GM12891 (cell line): ENCODE measurements at regions not wholly inside any gene's neighbourhood (a gene's known extent, or its start where the extent isn't known, plus 50 kb on each side); places are given as distances from the start of the nearest gene placed in this dataset.

ENCODE experiments used
- DNase-seq: peaks from one replicate; pipeline ENCODE4 v3.0.0; 2011; ENCODE audit warnings: low spot score; ENCODE audit not compliant: insufficient read length
- FAIRE-seq: peaks from 2 replicates; lab custom pipeline; 2011; peaks lifted over from hg19 to GRCh38; lab: Jason Lieb, UNC
- PAX5 ChIP-seq: IDR thresholded peaks from 2 replicates; pipeline ENCODE4 v1.6.1; 2011; ENCODE audit warnings: low read length, moderate library complexity, mild to moderate bottlenecking; ENCODE audit not compliant: insufficient read depth, severe bottlenecking
- POLR2A ChIP-seq: IDR thresholded peaks from 2 replicates; pipeline ENCODE4 v1.6.1; 2011; ENCODE audit warnings: low read depth, low read length, control low read depth
- POLR2AphosphoS5 ChIP-seq: IDR thresholded peaks from 2 replicates; pipeline ENCODE4 v1.6.1; 2011; ENCODE audit warnings: low read depth, low read length, control low read depth
- POU2F2 ChIP-seq: IDR thresholded peaks from 2 replicates; pipeline ENCODE4 v1.6.1; 2011; ENCODE audit warnings: low read depth, mild to moderate bottlenecking, control low read depth, low read length, moderate library complexity
- SPI1 ChIP-seq: IDR thresholded peaks from 2 replicates; pipeline ENCODE4 v1.6.1; 2011; ENCODE audit warnings: low read depth, low read length, control low read depth
- TAF1 ChIP-seq: IDR thresholded peaks from 2 replicates; pipeline ENCODE4 v1.6.1; 2011; ENCODE audit warnings: low read depth, low read length, control low read depth

DNA sequence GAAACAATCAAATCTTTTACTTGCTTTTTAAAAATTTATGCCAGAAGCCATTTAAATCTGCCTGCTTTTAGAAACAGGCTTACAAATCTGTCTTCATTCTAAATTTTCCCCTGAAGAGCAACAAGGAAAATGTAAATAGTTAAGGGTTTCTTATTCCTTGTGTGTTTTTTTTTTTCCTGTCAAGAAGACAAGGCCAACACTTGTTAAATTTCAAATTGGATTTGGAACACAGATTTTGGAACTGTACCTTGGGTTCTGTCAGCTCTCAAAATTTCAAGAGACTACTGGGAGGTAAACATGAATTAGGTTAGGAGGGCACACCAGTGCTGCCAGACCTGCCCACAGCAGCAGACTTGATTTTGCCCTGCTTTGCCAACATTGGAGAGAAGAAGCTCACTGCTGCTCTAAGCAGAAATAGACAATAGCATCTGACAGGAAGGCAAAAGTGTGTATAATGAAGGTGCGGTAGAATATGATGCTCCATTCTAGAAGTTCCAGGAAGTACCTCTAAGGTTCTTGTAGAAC is 121.7 kb downstream of the NHLRC3 start:
- no peak for FAIRE-seq
- TF ChIP-seq POLR2A (no peak), POU2F2 (no peak), PAX5 (no peak), SPI1 (no peak), POLR2AphosphoS5 (no peak), TAF1 (no peak)
- DNase-seq: no peak

DNA sequence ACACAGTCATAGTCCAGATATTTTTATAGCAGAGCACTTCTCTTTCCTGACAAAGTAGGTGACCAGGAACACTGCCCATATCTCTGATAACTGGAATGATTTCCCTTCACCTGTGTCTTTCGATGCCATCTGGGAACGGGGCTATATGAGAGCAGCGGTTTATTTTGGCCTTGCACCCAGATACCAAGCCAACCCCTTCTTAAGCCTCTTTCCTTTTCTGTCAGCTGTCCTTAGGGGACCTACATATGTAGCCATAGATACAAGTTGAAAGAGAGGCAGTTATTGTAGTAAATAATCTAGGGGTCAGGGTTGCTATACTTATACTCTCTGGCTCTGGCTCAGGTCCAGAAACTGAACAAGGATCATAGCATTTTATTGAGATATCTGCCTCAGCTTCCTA is 128.8 kb downstream of the NHLRC3 start:
- TF ChIP-seq TAF1 (no peak), PAX5 (no peak), POLR2A (no peak), POLR2AphosphoS5 (no peak), SPI1 (no peak), POU2F2 (no peak)
- FAIRE-seq (no peak), DNase-seq (no peak)

DNA sequence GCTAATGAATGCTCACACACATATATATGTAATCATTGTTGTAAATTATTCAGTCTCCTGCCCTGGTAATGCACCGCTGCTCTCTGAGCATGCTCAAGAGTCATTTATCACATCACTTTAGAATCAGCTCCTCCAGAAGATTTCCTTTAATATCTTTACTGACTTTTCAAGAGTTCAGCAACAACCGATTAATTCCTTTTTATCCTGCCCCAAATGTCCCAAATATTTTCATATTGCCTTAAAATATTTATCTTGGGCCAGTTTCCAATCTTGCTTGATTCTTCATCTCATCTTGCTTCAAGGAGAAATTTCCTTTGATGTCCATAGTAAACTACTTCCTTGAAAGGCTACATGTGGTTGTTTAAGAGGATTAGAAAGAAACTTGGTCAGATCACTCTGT is 132.5 kb downstream of the NHLRC3 start:
- TF ChIP-seq SPI1: no peak
- no peak for TF ChIP-seq POLR2AphosphoS5
- TF ChIP-seq POU2F2: no peak
- TF ChIP-seq PAX5: no peak
- no peak for TF ChIP-seq POLR2A
- no peak for TF ChIP-seq TAF1
- DNase-seq: no peak
- FAIRE-seq: no peak

DNA sequence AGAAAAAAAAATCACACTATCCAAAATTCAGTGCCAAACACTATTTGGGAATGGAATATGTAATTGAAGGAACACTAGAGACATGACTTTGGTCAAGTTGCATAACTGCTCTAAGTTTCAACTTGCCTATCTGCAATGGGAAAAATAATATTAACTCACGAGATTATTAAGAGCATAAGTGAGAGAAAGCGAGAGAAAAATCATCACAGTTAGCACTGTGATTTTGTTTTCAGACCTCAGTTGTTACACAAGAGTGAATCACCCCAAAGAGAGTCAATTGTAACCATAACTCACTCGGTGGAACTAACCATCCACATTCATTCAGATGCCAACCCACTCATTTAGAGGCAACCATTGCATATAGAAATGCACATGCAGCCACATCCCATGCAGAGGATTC is 147.1 kb downstream of the NHLRC3 start:
- DNase-seq (no peak), FAIRE-seq (no peak)
- TF ChIP-seq SPI1 (no peak), POLR2AphosphoS5 (no peak)

DNA sequence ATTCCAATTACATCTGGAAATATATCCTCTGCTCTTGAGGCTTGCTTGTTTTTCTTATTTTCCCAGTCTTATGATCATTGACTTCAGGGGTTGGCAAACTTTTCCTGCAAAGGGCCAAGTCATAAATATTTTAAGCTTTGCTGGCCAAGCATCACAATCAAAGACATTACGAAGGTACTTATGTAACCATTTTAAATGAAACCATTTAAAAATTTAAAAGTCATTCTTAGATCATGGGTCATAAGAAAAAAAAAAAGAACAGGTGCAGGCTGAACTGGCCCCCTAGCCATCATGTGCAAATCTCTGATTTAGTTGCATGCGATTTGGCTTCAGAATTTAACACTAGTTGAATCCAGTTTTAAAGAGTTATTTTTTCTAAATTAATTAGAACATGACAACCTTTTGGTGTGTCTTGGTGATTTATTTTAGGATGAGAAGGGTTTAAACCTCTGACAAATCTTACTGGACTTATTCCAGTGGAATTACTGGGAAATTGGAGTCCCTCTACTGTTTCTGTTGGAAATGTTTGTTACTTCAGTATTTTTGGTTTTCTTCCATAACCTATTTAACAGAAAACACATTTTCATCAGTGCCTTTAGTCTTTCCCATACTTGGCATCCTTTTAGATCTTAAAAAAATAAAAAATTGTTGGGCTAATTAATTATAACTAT is 148.1 kb downstream of the NHLRC3 start:
- DNase-seq: no peak
- TF ChIP-seq PAX5 (no peak), POLR2A (no peak), TAF1 (no peak), POU2F2 (no peak), POLR2AphosphoS5 (no peak), SPI1 (no peak)
- no peak for FAIRE-seq

DNA sequence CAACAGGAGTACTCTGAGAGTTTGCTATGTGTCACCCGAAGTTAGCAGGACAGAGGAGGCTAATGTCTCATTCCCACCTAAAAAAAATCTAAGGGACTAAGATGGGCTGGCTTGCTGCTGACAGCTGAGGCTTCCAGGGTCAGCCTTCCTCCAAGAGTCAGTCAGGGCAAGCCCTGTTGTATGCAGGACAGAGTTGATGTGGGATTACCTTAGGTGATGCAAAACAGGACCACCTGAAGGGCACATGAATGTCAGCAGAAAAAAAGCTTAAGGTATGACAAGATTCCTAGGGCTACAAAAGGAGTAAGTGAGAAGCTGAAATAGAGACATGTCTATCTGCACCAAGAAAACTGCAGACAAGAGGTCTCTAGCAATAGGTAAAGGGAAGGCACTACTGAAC is 151.5 kb downstream of the NHLRC3 start:
- TF ChIP-seq TAF1: no peak
- TF ChIP-seq PAX5: no peak
- no peak for TF ChIP-seq SPI1
- TF ChIP-seq POU2F2: no peak
- no peak for TF ChIP-seq POLR2A
- no peak for TF ChIP-seq POLR2AphosphoS5
- no peak for DNase-seq
- no peak for FAIRE-seq

DNA sequence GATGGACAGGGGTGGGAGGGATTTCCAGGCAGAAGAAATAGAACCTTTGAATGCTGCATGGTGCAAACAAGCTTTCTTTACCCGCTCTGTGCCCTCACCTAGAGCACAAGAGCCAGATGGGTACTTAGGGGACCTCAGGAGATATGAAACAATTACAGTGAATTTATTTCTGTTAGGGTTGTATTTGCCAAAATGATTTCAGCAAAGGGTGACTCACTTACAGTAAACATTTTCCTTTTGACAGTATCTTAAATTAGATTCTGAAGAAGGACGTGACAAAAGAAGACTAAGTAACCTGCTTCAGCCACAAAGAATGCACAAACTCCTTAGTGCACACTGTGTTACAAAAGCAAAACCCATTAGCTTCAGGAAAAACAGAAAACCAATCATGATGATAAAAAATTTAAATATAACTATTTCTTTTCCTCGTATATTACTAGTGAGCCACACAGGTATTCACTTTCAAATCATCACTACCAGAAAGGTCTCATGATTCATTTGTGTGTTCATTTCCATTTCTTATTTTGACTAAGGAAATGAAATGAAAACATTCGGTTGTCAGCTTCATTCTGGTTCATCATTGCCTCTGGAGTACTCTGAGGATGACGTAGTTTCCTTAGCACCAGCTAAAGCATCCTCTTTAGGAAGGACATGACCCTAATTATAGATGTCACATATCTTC is 158.8 kb downstream of the NHLRC3 start:
- DNase-seq: no peak
- no peak for FAIRE-seq
- TF ChIP-seq POLR2A: no peak
- no peak for TF ChIP-seq PAX5
- no peak for TF ChIP-seq POLR2AphosphoS5
- TF ChIP-seq POU2F2: no peak
- no peak for TF ChIP-seq SPI1
- TF ChIP-seq TAF1: no peak

DNA sequence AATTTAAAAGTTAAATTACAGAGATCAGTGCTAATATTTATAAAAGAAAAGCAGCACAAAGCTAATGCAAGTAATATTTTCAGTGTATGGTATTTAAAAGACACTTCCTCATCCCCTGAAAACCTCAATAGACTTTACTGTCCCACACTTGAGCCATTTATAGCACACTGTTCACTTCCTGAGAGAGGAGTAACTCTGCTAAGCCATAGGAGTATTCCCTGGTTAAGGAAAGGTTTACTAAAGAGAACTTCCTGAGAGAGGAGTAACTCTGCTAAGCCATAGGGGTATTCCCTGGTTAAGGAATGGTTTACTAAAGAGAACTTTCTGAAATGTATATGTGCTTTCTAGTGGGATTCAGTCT is 159.4 kb downstream of the NHLRC3 start:
- DNase-seq (no peak), FAIRE-seq (no peak)
- TF ChIP-seq PAX5 (no peak), POLR2AphosphoS5 (no peak), POU2F2 (no peak), TAF1 (no peak), SPI1 (no peak), POLR2A (no peak)

DNA sequence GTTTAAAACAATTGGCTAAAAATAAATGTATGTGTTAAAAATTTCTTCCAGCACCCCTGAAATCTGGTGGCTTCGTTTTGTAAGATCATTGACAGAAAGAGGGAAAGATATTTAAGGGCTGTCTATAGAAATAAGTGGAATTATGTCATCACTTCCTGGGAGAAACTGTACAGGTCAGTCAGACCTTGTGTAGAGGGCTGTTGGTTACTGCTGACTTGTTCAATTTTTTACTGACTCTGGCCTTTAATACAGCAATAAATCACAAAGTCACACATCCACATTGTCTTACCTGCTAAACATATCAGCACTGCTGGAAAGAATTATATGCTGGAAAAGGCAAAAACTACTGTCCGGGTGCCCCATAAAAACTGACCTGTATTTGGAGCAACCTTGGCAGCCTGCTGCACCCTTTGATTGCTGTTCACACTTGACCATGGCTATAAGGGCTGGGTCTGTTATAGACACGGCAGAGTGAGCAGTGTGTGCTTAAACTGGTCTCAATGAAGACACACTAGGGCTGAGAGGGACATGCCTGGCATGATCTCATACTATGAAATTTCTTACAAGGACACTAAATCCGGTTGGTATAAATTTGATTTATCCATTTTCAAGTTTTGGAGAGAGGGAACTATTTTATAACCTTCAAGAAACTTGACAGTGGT is 162.1 kb downstream of the NHLRC3 start:
- TF ChIP-seq TAF1: no peak
- no peak for TF ChIP-seq POLR2A
- TF ChIP-seq PAX5: no peak
- TF ChIP-seq POLR2AphosphoS5: no peak
- no peak for TF ChIP-seq POU2F2
- no peak for TF ChIP-seq SPI1
- DNase-seq (no peak), FAIRE-seq (no peak)

DNA sequence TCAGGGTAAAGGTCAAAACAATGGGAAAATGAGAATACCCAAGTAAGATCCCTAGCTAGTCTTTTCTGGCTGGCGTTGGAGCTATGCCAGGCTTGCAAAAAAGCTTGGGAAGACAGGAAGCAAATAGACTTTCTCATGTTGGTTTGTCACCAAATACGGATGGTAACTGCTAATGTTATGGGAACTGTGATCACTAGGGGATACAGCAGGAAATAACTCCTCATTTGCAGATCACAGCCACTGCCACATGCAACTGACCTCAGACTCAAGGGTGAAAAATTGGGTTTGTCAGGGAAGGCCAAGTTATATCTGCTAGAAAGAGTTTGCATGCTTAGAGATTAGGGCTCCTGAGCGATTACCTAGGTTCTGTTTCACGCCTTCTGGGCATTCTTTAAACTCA is 162.9 kb downstream of the NHLRC3 start:
- DNase-seq (no peak), FAIRE-seq (no peak)
- TF ChIP-seq TAF1: no peak
- TF ChIP-seq POU2F2: no peak
- TF ChIP-seq POLR2A: no peak
- no peak for TF ChIP-seq SPI1
- no peak for TF ChIP-seq POLR2AphosphoS5
- no peak for TF ChIP-seq PAX5
